AG04450 (cell line): ENCODE measurements at regions not wholly inside any gene's neighbourhood (a gene's known extent, or its start where the extent isn't known, plus 50 kb on each side); places are given as distances from the start of the nearest gene placed in this dataset.

Experiments
- CTCF ChIA-PET: fragments of 300-600, 350-600 bp; formaldehyde crosslinking; extraction: SDS; loops from one replicate; lab custom pipeline; 2022; ENCODE audit warnings: antibody characterized with exemption, inconsistent platforms; lab: Charles Lee
- POLR2A ChIA-PET: fragments of 350-600 bp; formaldehyde crosslinking; extraction: SDS; loops from one replicate; lab custom pipeline; 2021; ENCODE audit warnings: antibody characterized with exemption, inconsistent platforms; lab: Yijun Ruan, JAX
- DNase-seq: peaks from one replicate; pipeline ENCODE4 v3.0.0-alpha.2; 2011; ENCODE audit warnings: low read depth, low spot score
- H3K27ac ChIP-seq: one replicate; pipeline ENCODE4 v1.5.1; 2012; ENCODE audit warnings: low read depth, low read length, control low read depth
- H3K27me3 ChIP-seq: one replicate; pipeline ENCODE4 v1.6.0; 2012; ENCODE audit warnings: low read length; ENCODE audit not compliant: control insufficient read depth, insufficient read depth
- H3K4me3 ChIP-seq: 2 replicates; pipeline ENCODE4 v1.5.1; 2011; ENCODE audit warnings: mild to moderate bottlenecking, low read depth, low read length, control low read depth
- H3K9me3 ChIP-seq: 2 replicates; pipeline ENCODE4 v1.5.1; 2012; ENCODE audit warnings: low read length; ENCODE audit not compliant: control insufficient read depth, insufficient read depth
- CTCF ChIP-seq: IDR thresholded peaks from 2 replicates; pipeline ENCODE4 v1.5.1; 2011; ENCODE audit warnings: low read depth, low read length, control low read depth, inconsistent platforms

GRCh38 chr13:80881942-80882445, 541.1 kb upstream of the SPRY2 start:
- no peak for DNase-seq
- ChIA-PET CTCF (no interaction called here), POLR2A (no interaction called here)
- Histone ChIP-seq H3K27me3 (no peaks in the 10 kb centered on the region), H3K27ac (no peak overlapping the region), H3K4me3 (no peak overlapping the region), H3K9me3 (no peaks in the 10 kb centered on the region)
- TF ChIP-seq CTCF = no peak

GRCh38 chr13:80881495-80881894, 540.6 kb upstream of the SPRY2 start:
- Histone ChIP-seq H3K27ac (no peak overlapping the region), H3K4me3 (no peak overlapping the region), H3K9me3 (no peaks in the 10 kb centered on the region), H3K27me3 (no peaks in the 10 kb centered on the region)
- DNase-seq = no peak
- CTCF ChIA-PET = no interaction called here
- no peak for TF ChIP-seq CTCF
- POLR2A ChIA-PET = no interaction called here

GRCh38 chr13:80881034-80881433, 540.1 kb upstream of the SPRY2 start:
- no peaks in the 10 kb centered on the region for H3K9me3 ChIP-seq
- H3K27ac ChIP-seq = no peak overlapping the region
- no peak for DNase-seq
- ChIA-PET CTCF (no interaction called here), POLR2A (no interaction called here)
- no peak overlapping the region for H3K4me3 ChIP-seq
- TF ChIP-seq CTCF = no peak
- H3K27me3 ChIP-seq = no peaks in the 10 kb centered on the region

GRCh38 chr13:80877944-80878241, 537.0 kb upstream of the SPRY2 start:
- POLR2A ChIA-PET = no interaction called here
- no peak overlapping the region for H3K27ac ChIP-seq
- CTCF ChIA-PET = no interaction called here

More at GRCh38 chr13:80877944-80878241, 537.0 kb upstream of the SPRY2 start:
- no peaks in the 10 kb centered on the region for H3K27me3 ChIP-seq
- no peak for DNase-seq
- TF ChIP-seq CTCF = no peak
- H3K4me3 ChIP-seq = no peak overlapping the region
- no peaks in the 10 kb centered on the region for H3K9me3 ChIP-seq
